HK-2 (cell line): ENCODE measurements at regions not wholly inside any gene's neighbourhood (a gene's known extent, or its start where the extent isn't known, plus 50 kb on each side); places are given as distances from the start of the nearest gene placed in this dataset.
A peak's percentile ranks its signal among the peaks of the same experiment; 100 is the strongest.
"Not testable (repeated sequence)": the region's sequence is repeated elsewhere in the genome, so short reads cannot be mapped to it uniquely, and the experiment has no call there.

ENCODE experiments used
- DNase-seq: peaks from one replicate; pipeline ENCODE4 v3.0.0-alpha.2; 2018; ENCODE audit not compliant: unreplicated experiment

- DNase-seq: no peak
Measured at GRCh38 chr2:58788402-58788801, 547.3 kb upstream of the FANCL start.

DNA sequence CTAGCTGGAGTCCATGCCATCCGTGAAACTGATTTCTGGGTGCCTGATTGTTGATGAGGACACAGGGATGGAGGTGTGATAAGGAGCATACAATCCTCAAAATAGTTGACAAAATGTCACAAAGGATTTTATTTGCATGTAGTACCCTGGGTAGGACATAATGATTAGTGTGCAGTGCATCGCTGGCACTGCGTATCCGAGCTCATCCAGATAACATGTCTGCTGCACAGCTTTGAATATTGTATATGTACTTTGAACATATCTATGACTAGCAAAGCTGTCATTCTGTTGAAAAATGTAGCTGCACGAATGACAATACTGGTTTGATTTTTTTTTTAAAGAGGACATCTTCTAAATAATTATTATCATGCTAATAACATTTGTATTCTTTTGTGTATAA, 529.7 kb upstream of the FANCL start:
- DNase-seq: no peak

- no peak for DNase-seq
Measured at GRCh38 chr2:58769864-58770234, 528.7 kb upstream of the FANCL start.

DNA sequence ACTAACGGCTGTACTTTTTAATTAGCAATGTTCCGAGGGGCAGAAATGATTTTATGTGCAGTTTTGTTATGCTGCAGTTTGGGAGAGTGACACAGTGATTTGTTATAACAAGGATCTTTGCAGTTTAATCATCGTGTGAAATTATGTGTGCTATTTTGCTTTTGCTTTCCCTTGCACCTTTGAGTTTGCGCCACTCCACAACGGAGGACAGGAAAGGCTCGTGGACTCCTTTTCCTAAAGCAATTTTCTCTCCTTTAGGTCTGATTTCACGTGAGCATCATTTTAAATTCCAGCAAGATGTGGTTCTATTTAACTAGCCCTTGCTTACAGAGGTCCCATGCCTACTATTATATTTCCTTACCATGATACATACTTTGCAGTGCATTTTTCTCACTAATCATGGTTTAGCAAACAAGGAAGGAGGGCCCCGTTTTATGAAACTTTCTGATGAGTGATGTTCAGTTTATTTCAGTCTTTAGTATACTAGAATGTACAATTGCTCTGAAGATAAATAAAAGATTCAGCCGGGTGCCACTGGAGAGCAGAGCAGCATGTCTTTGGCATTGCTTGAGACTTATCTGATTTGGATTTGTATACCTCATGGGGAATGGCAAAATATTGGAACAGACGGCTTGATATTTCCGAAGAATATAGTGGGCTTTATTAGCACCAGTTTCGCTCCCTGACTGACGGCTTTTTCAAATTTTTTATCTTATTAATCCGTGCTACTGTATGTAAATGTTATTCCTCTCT, 528.2 kb upstream of the FANCL start:
- DNase-seq: no peak

GRCh38 chr2:58768715-58769080, 527.6 kb upstream of the FANCL start:
- DNase-seq: no peak

- DNase-seq: no peak
Measured at GRCh38 chr2:58767828-58768714, 526.9 kb upstream of the FANCL start.

GRCh38 chr2:58764338-58765104, 523.4 kb upstream of the FANCL start:
- no peak for DNase-seq

- peak; percentile 57 for DNase-seq
Measured at GRCh38 chr2:58762176-58762781, 521.2 kb upstream of the FANCL start.

GRCh38 chr2:58757971-58758370, 516.8 kb upstream of the FANCL start:
- no peak for DNase-seq

GRCh38 chr2:58756336-58756735, 515.2 kb upstream of the FANCL start:
- DNase-seq: no peak

DNA sequence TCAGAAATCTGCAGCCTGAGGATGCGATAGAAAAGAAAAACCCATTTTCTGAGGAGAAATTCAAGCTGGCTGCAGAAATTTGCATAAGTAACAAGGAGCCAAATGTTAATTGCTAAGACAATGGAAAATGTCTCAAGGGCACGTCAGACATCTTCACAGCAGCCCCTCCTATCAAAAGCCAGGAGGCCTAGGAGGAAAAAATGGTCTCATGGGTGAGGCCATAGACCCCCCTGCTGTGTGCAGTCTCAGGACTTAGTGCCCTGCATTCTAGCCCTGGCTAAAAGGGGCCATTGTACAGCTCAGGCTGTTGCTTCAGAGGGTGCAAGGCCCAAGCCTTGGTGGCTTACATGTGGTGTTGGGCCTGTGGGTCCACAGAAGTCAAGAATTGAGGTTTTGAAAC, 511.4 kb upstream of the FANCL start:
- not testable (repeated sequence) for DNase-seq

DNA sequence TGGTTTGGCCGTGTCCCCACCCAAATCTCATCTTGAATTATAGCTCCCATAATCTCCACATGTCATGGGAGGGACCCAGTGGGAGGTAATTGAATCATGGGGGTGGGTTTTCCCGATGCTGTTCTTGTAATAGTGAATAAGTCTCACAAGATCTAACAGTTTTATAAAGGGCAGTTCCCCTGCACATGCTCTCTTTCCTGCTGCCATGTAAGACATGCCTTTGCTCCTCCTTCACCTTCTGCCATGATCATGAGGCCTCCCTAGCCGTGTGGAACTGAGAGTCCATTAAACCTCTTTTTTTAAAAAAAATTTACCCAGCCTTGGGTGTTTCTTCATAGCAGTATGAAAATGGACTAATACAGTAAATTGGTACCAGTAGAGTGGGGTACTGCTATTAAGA, 510.6 kb upstream of the FANCL start:
- DNase-seq: not testable (repeated sequence)

GRCh38 chr2:58749041-58749440, 507.9 kb upstream of the FANCL start:
- DNase-seq: no peak

GRCh38 chr2:58745334-58745733, 504.2 kb upstream of the FANCL start:
- not testable (repeated sequence) for DNase-seq

DNA sequence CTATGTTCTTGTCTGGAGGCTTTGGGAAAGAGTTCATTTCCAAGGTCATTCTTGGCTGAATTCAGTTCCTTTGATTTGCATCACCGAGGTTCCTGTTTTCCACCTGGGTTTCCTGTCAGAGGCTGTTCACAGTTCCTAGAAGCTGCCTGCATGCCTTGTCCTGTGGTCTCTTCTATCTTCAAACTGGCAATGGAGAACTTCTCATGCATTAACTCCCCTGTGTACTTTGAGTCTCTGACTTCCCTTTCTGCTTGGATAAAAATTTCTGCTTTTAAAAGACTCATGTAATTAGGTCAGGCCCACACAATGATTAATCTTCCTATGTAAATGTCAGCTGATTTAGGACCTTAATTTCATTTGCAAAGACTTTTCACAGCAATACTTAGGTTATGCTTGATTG, 499.3 kb upstream of the FANCL start:
- DNase-seq: no peak

GRCh38 chr2:58739033-58739432, 497.9 kb upstream of the FANCL start:
- no peak for DNase-seq

- no peak for DNase-seq
Measured at GRCh38 chr2:58734365-58734764, 493.2 kb upstream of the FANCL start.

DNA sequence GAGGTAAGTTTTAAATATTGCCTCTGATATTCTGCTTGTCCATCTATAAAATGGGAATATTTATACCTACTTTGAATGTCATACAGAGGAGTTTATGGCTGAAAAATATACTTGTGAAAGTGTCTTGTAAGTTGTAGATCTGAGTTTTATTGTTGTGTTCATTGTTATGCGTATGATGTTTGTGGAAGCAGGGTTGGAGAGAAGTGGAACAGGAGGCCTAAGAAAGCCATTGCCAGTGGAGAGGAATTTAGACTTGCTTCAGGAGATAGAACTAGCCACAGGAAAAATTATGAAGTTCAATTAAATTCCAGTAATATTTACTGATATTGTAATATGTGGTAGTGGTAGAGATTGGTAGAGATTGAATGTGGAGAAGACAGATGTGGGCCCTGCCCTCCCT, 491.9 kb upstream of the FANCL start:
- DNase-seq: no peak

DNA sequence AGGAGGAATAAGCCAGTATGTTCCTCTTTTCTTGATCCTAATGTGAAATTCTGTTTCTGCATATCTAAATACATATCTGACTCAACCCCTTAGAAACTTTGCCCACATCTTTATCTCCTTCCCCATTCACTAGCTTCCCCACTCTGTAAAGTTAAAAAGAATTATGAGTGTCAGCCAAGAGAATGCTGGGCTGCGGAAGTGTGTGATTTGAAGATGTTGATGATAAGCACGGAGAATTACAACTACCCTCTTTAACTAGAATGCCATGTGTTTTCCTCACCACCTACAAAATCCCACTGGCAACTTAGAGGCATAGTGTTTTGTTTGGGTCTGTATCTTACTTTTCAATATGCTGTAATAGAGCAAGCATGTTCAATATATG, 490.4 kb upstream of the FANCL start:
- DNase-seq: no peak

GRCh38 chr2:58730764-58731487, 489.8 kb upstream of the FANCL start:
- DNase-seq: no peak

DNA sequence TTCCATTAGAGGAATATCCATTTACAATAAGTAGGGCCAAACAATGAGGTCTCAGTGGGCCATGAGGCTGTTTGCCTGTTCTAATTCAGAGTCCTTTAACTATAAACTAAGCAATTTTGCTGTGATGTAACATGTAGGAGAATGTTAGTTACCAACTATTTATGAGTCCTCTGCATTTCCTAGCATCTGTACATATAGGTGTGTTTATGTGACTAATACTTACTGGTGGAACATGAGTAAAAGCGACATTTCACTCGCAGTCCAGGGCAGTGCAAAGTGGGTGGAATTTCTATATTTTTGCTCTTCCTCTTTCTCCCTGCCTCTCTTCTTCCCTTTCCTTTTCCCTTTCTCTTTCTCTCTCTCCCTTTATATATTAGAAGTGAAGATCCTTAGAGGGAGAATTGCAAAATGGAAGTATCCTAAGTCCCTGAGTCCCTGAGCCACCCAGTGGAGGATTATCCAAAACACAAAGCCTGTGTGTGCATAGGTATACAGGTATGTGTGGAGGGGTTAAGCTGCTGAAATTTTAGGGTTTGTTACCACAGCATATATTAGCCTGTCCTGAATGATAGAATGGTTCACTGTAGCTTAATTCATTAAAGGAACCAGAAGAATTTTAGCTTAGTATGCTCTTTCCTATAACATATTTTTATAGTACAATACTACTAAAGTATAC, 487.0 kb upstream of the FANCL start:
- DNase-seq: no peak
